AG08396 (cell line): ENCODE measurements at regions not wholly inside any gene's neighbourhood (a gene's known extent, or its start where the extent isn't known, plus 50 kb on each side); places are given as distances from the start of the nearest gene placed in this dataset.
A peak's percentile ranks its signal among the peaks of the same experiment; 100 is the strongest.

Source experiments
- DNase-seq: peaks from one replicate; pipeline ENCODE4 v3.0.0; 2012; ENCODE audit warnings: low spot score, mixed read lengths

- DNase-seq = no peak
Observed at GRCh38 chr5:111869681-111870080, 112.7 kb upstream of the NREP start.

- DNase-seq = no peak
Observed at GRCh38 chr5:111865356-111865755, 108.4 kb upstream of the NREP start.

GRCh38 chr5:111863801-111864200 lies 106.8 kb upstream of the NREP start:
- DNase-seq = no peak

GRCh38 chr5:111859533-111860270 lies 102.7 kb upstream of the NREP start:
- no peak for DNase-seq

- no peak for DNase-seq
Observed at GRCh38 chr5:111859031-111859430, 102.0 kb upstream of the NREP start.

GRCh38 chr5:111857623-111858022 lies 100.6 kb upstream of the NREP start:
- DNase-seq = no peak

- DNase-seq = no peak
Observed at GRCh38 chr5:111856876-111857466, 100.0 kb upstream of the NREP start.

GRCh38 chr5:111855356-111855755 lies 98.4 kb upstream of the NREP start:
- no peak for DNase-seq

GRCh38 chr5:111854186-111854585 lies 97.2 kb upstream of the NREP start:
- no peak for DNase-seq

- peak; percentile 7 for DNase-seq
Observed at GRCh38 chr5:111853748-111854147, 96.8 kb upstream of the NREP start.

- DNase-seq = no peak
Observed at GRCh38 chr5:111851631-111852548, 94.9 kb upstream of the NREP start.

GRCh38 chr5:111848476-111848875 lies 91.5 kb upstream of the NREP start:
- no peak for DNase-seq

GRCh38 chr5:111847052-111847925 lies 90.3 kb upstream of the NREP start:
- DNase-seq = no peak

GRCh38 chr5:111840036-111840674 lies 83.2 kb upstream of the NREP start:
- no peak for DNase-seq

- no peak for DNase-seq
Observed at GRCh38 chr5:111839438-111839837, 82.4 kb upstream of the NREP start.

- no peak for DNase-seq
Observed at GRCh38 chr5:111836426-111836825, 79.4 kb upstream of the NREP start.

- DNase-seq = no peak
Observed at GRCh38 chr5:111834926-111835599, 78.1 kb upstream of the NREP start.

GRCh38 chr5:111830333-111830732 lies 73.3 kb upstream of the NREP start:
- DNase-seq = no peak

GRCh38 chr5:111829701-111830100 lies 72.7 kb upstream of the NREP start:
- peak; percentile 17 for DNase-seq

GRCh38 chr5:111826064-111826463 lies 69.1 kb upstream of the NREP start:
- no peak for DNase-seq

GRCh38 chr5:111820072-111820471 lies 63.1 kb upstream of the NREP start:
- DNase-seq = no peak
